Immature natural killer cell (primary cell): ENCODE measurements at regions not wholly inside any gene's neighbourhood (a gene's known extent, or its start where the extent isn't known, plus 50 kb on each side); places are given as distances from the start of the nearest gene placed in this dataset.

Source experiments
- DNase-seq, 3 donors: peaks; one replicate each; pipeline ENCODE4 v3.0.0; 2022; ENCODE audit warnings: mixed read lengths in 1 of 3
- H3K27ac Mint-ChIP-seq, 6 donors: one replicate each; pipeline ENCODE4 v1.8.0; 2020; ENCODE audit warnings: mixed read lengths in 6 of 6, mild to moderate bottlenecking in 5 of 6, inconsistent platforms in 4 of 6, moderate library complexity in 3 of 6
- H3K27me3 Mint-ChIP-seq, 3 donors: one replicate each; pipeline ENCODE4 v1.8.0; 2020 to 2021; ENCODE audit warnings: low read depth in 3 of 3, mild to moderate bottlenecking in 3 of 3, mixed read lengths in 3 of 3, moderate library complexity in 3 of 3, inconsistent platforms in 1 of 3
- H3K36me3 Mint-ChIP-seq, 3 donors: one replicate each; pipeline ENCODE4 v1.8.0; 2020; ENCODE audit warnings: mixed read lengths in 3 of 3, inconsistent platforms in 2 of 3, mild to moderate bottlenecking in 2 of 3
- H3K4me1 Mint-ChIP-seq, 2 donors: one replicate each; pipeline ENCODE4 v1.8.0; 2020; ENCODE audit warnings: inconsistent platforms in 2 of 2, mild to moderate bottlenecking in 2 of 2, mixed read lengths in 2 of 2, moderate library complexity in 1 of 2
- H3K4me3 Mint-ChIP-seq, 5 donors: one replicate each; pipeline ENCODE4 v1.8.0; 2020; ENCODE audit warnings: mild to moderate bottlenecking in 5 of 5, mixed read lengths in 5 of 5, inconsistent platforms in 3 of 5, moderate library complexity in 3 of 5
- H3K9me3 Mint-ChIP-seq, 6 donors: one replicate each; pipeline ENCODE4 v1.8.0; 2020; ENCODE audit warnings: mild to moderate bottlenecking in 6 of 6, mixed read lengths in 6 of 6, inconsistent platforms in 4 of 6, moderate library complexity in 3 of 6

- Mint-ChIP-seq H3K4me1 (no peaks in the 10 kb centered on the region), H3K27me3 (peaks cover 0 to 6% (median 6%) of the 10 kb centered on the region in 3 donors), H3K27ac (no peak overlapping the region), H3K4me3 (no peak overlapping the region), H3K36me3 (no peaks in the 10 kb centered on the region), H3K9me3 (peaks cover 13 to 31% (median 16%) of the 10 kb centered on the region in 6 donors)
- DNase-seq = no peak
Measured at GRCh38 chr3:835096-835495, 257.7 kb upstream of the CNTN6 start.

GRCh38 chr3:839981-840380, 252.8 kb upstream of the CNTN6 start:
- H3K27ac Mint-ChIP-seq = no peak overlapping the region
- peaks cover 0 to 6% (median 5%) of the 10 kb centered on the region in 3 donors for H3K27me3 Mint-ChIP-seq
- H3K9me3 Mint-ChIP-seq = peaks cover 2 to 41% (median 18%) of the 10 kb centered on the region in 6 donors
- no peak for DNase-seq
- no peaks in the 10 kb centered on the region for H3K4me1 Mint-ChIP-seq
- no peak overlapping the region for H3K4me3 Mint-ChIP-seq
- H3K36me3 Mint-ChIP-seq = no peaks in the 10 kb centered on the region

GRCh38 chr3:851098-851790, 241.6 kb upstream of the CNTN6 start:
- no peak overlapping the region for H3K4me3 Mint-ChIP-seq
- H3K36me3 Mint-ChIP-seq = no peaks in the 10 kb centered on the region
- DNase-seq = no peak
- no peaks in the 10 kb centered on the region for H3K4me1 Mint-ChIP-seq
- peaks cover 12 to 63% (median 42%) of the 10 kb centered on the region in 6 donors for H3K9me3 Mint-ChIP-seq
- peaks cover 0 to 3% (median 0%) of the 10 kb centered on the region in 3 donors for H3K27me3 Mint-ChIP-seq
- no peak overlapping the region for H3K27ac Mint-ChIP-seq

- H3K27ac Mint-ChIP-seq = no peak overlapping the region
Measured at GRCh38 chr3:852033-852432, 240.8 kb upstream of the CNTN6 start.

GRCh38 chr3:853489-853888, 239.3 kb upstream of the CNTN6 start:
- H3K27ac Mint-ChIP-seq = no peak overlapping the region
- peaks cover 10 to 60% (median 29%) of the 10 kb centered on the region in 6 donors for H3K9me3 Mint-ChIP-seq
- H3K36me3 Mint-ChIP-seq = no peaks in the 10 kb centered on the region
- H3K27me3 Mint-ChIP-seq = peaks cover 0 to 3% (median 0%) of the 10 kb centered on the region in 3 donors
- DNase-seq = no peak
- no peak overlapping the region for H3K4me3 Mint-ChIP-seq
- H3K4me1 Mint-ChIP-seq = no peaks in the 10 kb centered on the region

More at GRCh38 chr3:852033-852432, 240.8 kb upstream of the CNTN6 start:
- H3K4me1 Mint-ChIP-seq = no peaks in the 10 kb centered on the region
- H3K36me3 Mint-ChIP-seq = no peaks in the 10 kb centered on the region
- H3K27me3 Mint-ChIP-seq = peaks cover 0 to 3% (median 0%) of the 10 kb centered on the region in 3 donors
- peaks cover 12 to 63% (median 38%) of the 10 kb centered on the region in 6 donors for H3K9me3 Mint-ChIP-seq
- DNase-seq = no peak
- H3K4me3 Mint-ChIP-seq = no peak overlapping the region

GRCh38 chr3:859135-859534, 233.7 kb upstream of the CNTN6 start:
- Mint-ChIP-seq H3K36me3 (peaks cover 0 to 5% (median 0%) of the 10 kb centered on the region in 3 donors), H3K27me3 (peaks cover 0 to 1% (median 0%) of the 10 kb centered on the region in 3 donors)

GRCh38 chr3:861721-862120, 231.1 kb upstream of the CNTN6 start:
- H3K27ac Mint-ChIP-seq = no peak overlapping the region
- DNase-seq = no peak
- H3K36me3 Mint-ChIP-seq = peaks cover 0 to 5% (median 0%) of the 10 kb centered on the region in 3 donors
- no peaks in the 10 kb centered on the region for H3K27me3 Mint-ChIP-seq
- no peaks in the 10 kb centered on the region for H3K4me1 Mint-ChIP-seq
- H3K9me3 Mint-ChIP-seq = peaks cover 2 to 25% (median 12%) of the 10 kb centered on the region in 6 donors
- no peak overlapping the region for H3K4me3 Mint-ChIP-seq

More at GRCh38 chr3:859135-859534, 233.7 kb upstream of the CNTN6 start:
- H3K4me3 Mint-ChIP-seq = no peak overlapping the region
- no peak overlapping the region for H3K27ac Mint-ChIP-seq
- no peaks in the 10 kb centered on the region for H3K4me1 Mint-ChIP-seq
- DNase-seq = no peak
- peaks cover 5 to 28% (median 13%) of the 10 kb centered on the region in 6 donors for H3K9me3 Mint-ChIP-seq

GRCh38 chr3:869269-869668, 223.6 kb upstream of the CNTN6 start:
- peaks cover 2 to 36% (median 19%) of the 10 kb centered on the region in 6 donors for H3K9me3 Mint-ChIP-seq
- no peak for DNase-seq
- no peak overlapping the region for H3K27ac Mint-ChIP-seq
- H3K4me1 Mint-ChIP-seq = no peaks in the 10 kb centered on the region
- no peaks in the 10 kb centered on the region for H3K27me3 Mint-ChIP-seq
- H3K36me3 Mint-ChIP-seq = no peaks in the 10 kb centered on the region
- H3K4me3 Mint-ChIP-seq = no peak overlapping the region

GRCh38 chr3:869734-870133, 223.1 kb upstream of the CNTN6 start:
- Mint-ChIP-seq H3K27ac (no peak overlapping the region), H3K36me3 (no peaks in the 10 kb centered on the region)
- no peak for DNase-seq

GRCh38 chr3:871651-872050, 221.2 kb upstream of the CNTN6 start:
- H3K27me3 Mint-ChIP-seq = peaks cover 0 to 3% (median 0%) of the 10 kb centered on the region in 3 donors
- no peak overlapping the region for H3K4me3 Mint-ChIP-seq
- peaks cover 5 to 35% (median 19%) of the 10 kb centered on the region in 6 donors for H3K9me3 Mint-ChIP-seq
- no peaks in the 10 kb centered on the region for H3K36me3 Mint-ChIP-seq
- H3K27ac Mint-ChIP-seq = no peak overlapping the region
- no peaks in the 10 kb centered on the region for H3K4me1 Mint-ChIP-seq
- DNase-seq = no peak

More at GRCh38 chr3:869734-870133, 223.1 kb upstream of the CNTN6 start:
- Mint-ChIP-seq H3K27me3 (no peaks in the 10 kb centered on the region), H3K4me1 (no peaks in the 10 kb centered on the region), H3K9me3 (peaks cover 2 to 36% (median 19%) of the 10 kb centered on the region in 6 donors), H3K4me3 (no peak overlapping the region)

GRCh38 chr3:877001-877400, 215.8 kb upstream of the CNTN6 start:
- H3K27ac Mint-ChIP-seq = no peak overlapping the region
- H3K9me3 Mint-ChIP-seq = peaks cover 7 to 41% (median 24%) of the 10 kb centered on the region in 6 donors
- no peaks in the 10 kb centered on the region for H3K36me3 Mint-ChIP-seq
- no peaks in the 10 kb centered on the region for H3K4me1 Mint-ChIP-seq
- peaks cover 0 to 3% (median 0%) of the 10 kb centered on the region in 3 donors for H3K27me3 Mint-ChIP-seq
- H3K4me3 Mint-ChIP-seq = no peak overlapping the region
- no peak for DNase-seq

- Mint-ChIP-seq H3K36me3 (no peaks in the 10 kb centered on the region), H3K4me1 (no peaks in the 10 kb centered on the region), H3K9me3 (peaks cover 7 to 47% (median 21%) of the 10 kb centered on the region in 6 donors), H3K27me3 (peaks cover 0 to 3% (median 0%) of the 10 kb centered on the region in 3 donors), H3K27ac (no peak overlapping the region), H3K4me3 (no peak overlapping the region)
- no peak for DNase-seq
Measured at GRCh38 chr3:878746-879145, 214.1 kb upstream of the CNTN6 start.

GRCh38 chr3:880371-880770, 212.5 kb upstream of the CNTN6 start:
- Mint-ChIP-seq H3K36me3 (peaks cover 0 to 5% (median 0%) of the 10 kb centered on the region in 3 donors), H3K9me3 (peaks cover 11 to 43% (median 20%) of the 10 kb centered on the region in 6 donors), H3K4me1 (no peaks in the 10 kb centered on the region), H3K27me3 (peaks cover 0 to under 1% (median 0%) of the 10 kb centered on the region in 3 donors), H3K27ac (no peak overlapping the region), H3K4me3 (no peak overlapping the region)
- no peak for DNase-seq

GRCh38 chr3:882533-882932, 210.3 kb upstream of the CNTN6 start:
- peaks cover 0 to 5% (median 0%) of the 10 kb centered on the region in 3 donors for H3K36me3 Mint-ChIP-seq
- no peak overlapping the region for H3K27ac Mint-ChIP-seq
- H3K27me3 Mint-ChIP-seq = no peaks in the 10 kb centered on the region
- H3K9me3 Mint-ChIP-seq = peaks cover 9 to 61% (median 24%) of the 10 kb centered on the region in 6 donors
- no peaks in the 10 kb centered on the region for H3K4me1 Mint-ChIP-seq
- DNase-seq = no peak
- no peak overlapping the region for H3K4me3 Mint-ChIP-seq
